ENCODE measurements at regions not wholly inside any gene's neighbourhood (a gene's known extent, or its start where the extent isn't known, plus 50 kb on each side); places are given as distances from the start of the nearest gene placed in this dataset.
"Not testable (repeated sequence)": the region's sequence is repeated elsewhere in the genome, so short reads cannot be mapped to it uniquely, and the experiment has no call there.

- Histone ChIP-seq H3K9me2 (ENCODE audit: insufficient read depth) (no peaks in the 10 kb centered on the region), H3K4me1 (replicated peaks; ENCODE audit: insufficient read depth) (no peaks in the 10 kb centered on the region), H3K27me3 (ENCODE audit: insufficient read depth, low read depth) (peaks cover 14% of the 10 kb centered on the region; the same call in 1 of the 2 replicates), H3K27ac (no peak overlapping the region), H3K36me3 (ENCODE audit: low read depth) (no peaks in the 10 kb centered on the region), H3K4me3 (no peak overlapping the region), H3F3A (ENCODE audit: insufficient read depth, low read depth) (no peaks in the 10 kb centered on the region), H3K79me2 (ENCODE audit: low read depth) (no peaks in the 10 kb centered on the region), H4K20me1 (ENCODE audit: insufficient read depth) (no peaks in the 10 kb centered on the region), H3K9me3 (ENCODE audit: insufficient read depth, low read depth) (no peaks in the 10 kb centered on the region), H2AFZ (no peak overlapping the region), H3K4me2 (no peak overlapping the region)
- ChIA-PET POLR2A (ENCODE audit: unreplicated experiment) (no interaction called here), CTCF (no interaction called here)
- intact Hi-C loops (cut with micrococcal nuclease; ENCODE audit: unreplicated experiment) = no loop called here
- no peak for TF ChIP-seq CTCF (conservative IDR thresholded peaks at IDR 0.05)
- TF ChIP-seq EZH2 (IDR thresholded peaks at IDR 0.05; ENCODE audit: low read depth) = no peak
- DNase-seq = no peak
- BruUV-seq (replicated peaks) = no TSS peak
Measured at GRCh38 chr1:70586046-70586445, 175.0 kb downstream of the CTH start.

GRCh38 chr1:70587872-70588366, 176.9 kb downstream of the CTH start:
- H3K79me2 ChIP-seq (ENCODE audit: low read depth) = no peaks in the 10 kb centered on the region
- DNase-seq = no peak
- BruUV-seq (replicated peaks) = no TSS peak
- H3K36me3 ChIP-seq (ENCODE audit: low read depth) = no peaks in the 10 kb centered on the region
- no peak overlapping the region for H3K4me3 ChIP-seq
- no peaks in the 10 kb centered on the region for H4K20me1 ChIP-seq (ENCODE audit: insufficient read depth)
- TF ChIP-seq CTCF (conservative IDR thresholded peaks at IDR 0.05) = no peak
- TF ChIP-seq EZH2 (IDR thresholded peaks at IDR 0.05; ENCODE audit: low read depth) = no peak
- no peaks in the 10 kb centered on the region for H3K9me2 ChIP-seq (ENCODE audit: insufficient read depth)
- H3K4me2 ChIP-seq = no peak overlapping the region
- ChIA-PET POLR2A (ENCODE audit: unreplicated experiment) (no interaction called here), CTCF (no interaction called here)
- intact Hi-C loops (cut with micrococcal nuclease; ENCODE audit: unreplicated experiment) = no loop called here
- peaks cover 14% of the 10 kb centered on the region; the same call in 1 of the 2 replicates for H3K27me3 ChIP-seq (ENCODE audit: insufficient read depth, low read depth)
- no peak overlapping the region for H2AFZ ChIP-seq
- no peak overlapping the region for H3K27ac ChIP-seq
- H3K4me1 ChIP-seq (replicated peaks; ENCODE audit: insufficient read depth) = no peaks in the 10 kb centered on the region
- H3K9me3 ChIP-seq (ENCODE audit: insufficient read depth, low read depth) = no peaks in the 10 kb centered on the region
- no peaks in the 10 kb centered on the region for H3F3A ChIP-seq (ENCODE audit: insufficient read depth, low read depth)

- POLR2A ChIA-PET (ENCODE audit: unreplicated experiment); H3K4me1 ChIP-seq (replicated peaks; ENCODE audit: insufficient read depth); DNase-seq; H4K20me1 ChIP-seq (ENCODE audit: insufficient read depth); H3K27ac ChIP-seq; H3K9me2 ChIP-seq (ENCODE audit: insufficient read depth); H3K36me3 ChIP-seq (ENCODE audit: low read depth); BruUV-seq (replicated peaks); H3K79me2 ChIP-seq (ENCODE audit: low read depth); H3K9me3 ChIP-seq (ENCODE audit: insufficient read depth, low read depth); CTCF ChIA-PET; H2AFZ ChIP-seq; intact Hi-C loops (cut with micrococcal nuclease; ENCODE audit: unreplicated experiment); H3K4me3 ChIP-seq; H3F3A ChIP-seq (ENCODE audit: insufficient read depth, low read depth); H3K4me2 ChIP-seq: not testable (repeated sequence)
- H3K27me3 ChIP-seq (ENCODE audit: insufficient read depth, low read depth) = peaks cover 14% of the 10 kb centered on the region; the same call in 1 of the 2 replicates
Measured at GRCh38 chr1:70593551-70593950, 182.5 kb downstream of the CTH start.

- Histone ChIP-seq H3K27me3 (ENCODE audit: insufficient read depth, low read depth) (no peaks in the 10 kb centered on the region), H4K20me1 (ENCODE audit: insufficient read depth) (no peaks in the 10 kb centered on the region), H3K9me3 (ENCODE audit: insufficient read depth, low read depth) (no peaks in the 10 kb centered on the region), H3K4me1 (replicated peaks; ENCODE audit: insufficient read depth) (no peaks in the 10 kb centered on the region), H3K27ac (no peak overlapping the region), H3K36me3 (ENCODE audit: low read depth) (no peaks in the 10 kb centered on the region), H3K9me2 (ENCODE audit: insufficient read depth) (no peaks in the 10 kb centered on the region), H3K4me2 (no peak overlapping the region), H2AFZ (no peak overlapping the region), H3K79me2 (ENCODE audit: low read depth) (no peaks in the 10 kb centered on the region), H3K4me3 (no peak overlapping the region), H3F3A (ENCODE audit: insufficient read depth, low read depth) (no peaks in the 10 kb centered on the region)
- TF ChIP-seq CTCF (conservative IDR thresholded peaks at IDR 0.05) = no peak
- TF ChIP-seq EZH2 (IDR thresholded peaks at IDR 0.05; ENCODE audit: low read depth) = no peak
- POLR2A ChIA-PET (ENCODE audit: unreplicated experiment) = no interaction called here
- DNase-seq = no peak
- intact Hi-C loops (cut with micrococcal nuclease; ENCODE audit: unreplicated experiment) = no loop called here
- CTCF ChIA-PET = no interaction called here
- no TSS peak for BruUV-seq (replicated peaks)
Measured at GRCh38 chr1:70608815-70609214, 197.7 kb downstream of the CTH start.

- H4K20me1 ChIP-seq (ENCODE audit: insufficient read depth); H3K4me2 ChIP-seq; H2AFZ ChIP-seq; BruUV-seq (replicated peaks); H3K36me3 ChIP-seq (ENCODE audit: low read depth); H3K4me1 ChIP-seq (replicated peaks; ENCODE audit: insufficient read depth); POLR2A ChIA-PET (ENCODE audit: unreplicated experiment); CTCF ChIA-PET; H3K9me3 ChIP-seq (ENCODE audit: insufficient read depth, low read depth); H3F3A ChIP-seq (ENCODE audit: insufficient read depth, low read depth); H3K27ac ChIP-seq; H3K4me3 ChIP-seq; DNase-seq; H3K27me3 ChIP-seq (ENCODE audit: insufficient read depth, low read depth); H3K79me2 ChIP-seq (ENCODE audit: low read depth); intact Hi-C loops (cut with micrococcal nuclease; ENCODE audit: unreplicated experiment); H3K9me2 ChIP-seq (ENCODE audit: insufficient read depth): not testable (repeated sequence)
Measured at GRCh38 chr1:70610164-70610563, 199.1 kb downstream of the CTH start.

All from PC-9 (cell line).